BLaER1 (cell line): ENCODE measurements at regions not wholly inside any gene's neighbourhood (a gene's known extent, or its start where the extent isn't known, plus 50 kb on each side); places are given as distances from the start of the nearest gene placed in this dataset.
"Not testable (repeated sequence)": the region's sequence is repeated elsewhere in the genome, so short reads cannot be mapped to it uniquely, and the experiment has no call there.

Experiments
- H3K27ac ChIP-seq: shearing (Covaris generic); formaldehyde crosslinking; 2 replicates; pipeline ENCODE4 v1.8.1; 2022
- H3K27me3 ChIP-seq: shearing (Covaris generic); formaldehyde crosslinking; 2 replicates; pipeline ENCODE4 v1.8.1; 2022
- H3K36me3 ChIP-seq: shearing (Covaris generic); formaldehyde crosslinking; 2 replicates; pipeline ENCODE4 v1.8.1; 2022
- H3K4me1 ChIP-seq: shearing (Covaris generic); formaldehyde crosslinking; 2 replicates; pipeline ENCODE4 v1.8.1; 2022
- H3K4me2 ChIP-seq: shearing (Covaris generic); formaldehyde crosslinking; 2 replicates; pipeline ENCODE4 v1.8.1; 2022
- H3K4me3 ChIP-seq: shearing (Covaris generic); formaldehyde crosslinking; 2 replicates; pipeline ENCODE4 v1.8.1; 2022
- H3K9ac ChIP-seq: shearing (Covaris generic); formaldehyde crosslinking; 2 replicates; pipeline ENCODE4 v1.8.1; 2022
- H3K9me3 ChIP-seq: shearing (Covaris generic); formaldehyde crosslinking; 2 replicates; pipeline ENCODE4 v1.8.1; 2022
- H4K20me1 ChIP-seq: shearing (Covaris generic); formaldehyde crosslinking; 2 replicates; pipeline ENCODE4 v1.8.1; 2022
- Cebpa-rat ChIP-seq: shearing (Covaris generic); IDR thresholded peaks from 2 replicates; pipeline ENCODE4 v1.8.1; 2022

- Histone ChIP-seq H3K27me3 (no peaks in the 10 kb centered on the region), H3K9ac (no peak overlapping the region), H3K36me3 (no peaks in the 10 kb centered on the region), H3K4me2 (no peak overlapping the region), H4K20me1 (no peaks in the 10 kb centered on the region), H3K4me3 (no peak overlapping the region), H3K4me1 (no peaks in the 10 kb centered on the region), H3K9me3 (no peaks in the 10 kb centered on the region), H3K27ac (no peak overlapping the region)
- no peak for TF ChIP-seq Cebpa-rat
These were observed 660.7 kb downstream of the LMO4 start for GRCh38 chr1:87989346-87989745.

- H4K20me1 ChIP-seq, H3K4me2 ChIP-seq, H3K27me3 ChIP-seq, H3K9ac ChIP-seq, H3K4me3 ChIP-seq, H3K9me3 ChIP-seq, H3K36me3 ChIP-seq, H3K27ac ChIP-seq, H3K4me1 ChIP-seq: not testable (repeated sequence)
These were observed 663.9 kb downstream of the LMO4 start for GRCh38 chr1:87992536-87992935.

DNA sequence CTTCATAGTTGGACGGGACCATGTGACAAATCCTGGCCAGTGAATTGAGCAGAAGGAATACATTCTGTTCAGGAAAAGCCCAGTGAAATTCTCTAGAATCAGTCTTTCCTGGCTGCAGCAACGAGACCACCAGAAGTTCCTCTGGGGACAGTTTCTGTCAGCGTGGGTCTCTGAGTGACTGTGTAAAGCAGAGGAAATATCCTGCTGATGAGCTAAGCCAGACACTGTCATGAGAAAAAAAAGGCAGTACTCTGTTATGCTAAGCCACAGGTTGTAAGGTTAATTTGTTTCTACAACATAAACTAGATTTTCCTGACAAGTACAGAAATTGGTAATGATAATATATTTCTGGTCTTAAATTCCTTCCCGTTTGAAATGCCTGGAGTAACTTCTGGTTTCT lies 664.4 kb downstream of the LMO4 start:
- no peaks in the 10 kb centered on the region for H3K9me3 ChIP-seq
- H3K4me1 ChIP-seq = no peaks in the 10 kb centered on the region
- H3K4me2 ChIP-seq = no peak overlapping the region
- no peak overlapping the region for H3K4me3 ChIP-seq
- no peaks in the 10 kb centered on the region for H3K36me3 ChIP-seq
- H3K27ac ChIP-seq = no peak overlapping the region
- H3K9ac ChIP-seq = no peak overlapping the region
- no peak for TF ChIP-seq Cebpa-rat
- H4K20me1 ChIP-seq = no peaks in the 10 kb centered on the region
- no peaks in the 10 kb centered on the region for H3K27me3 ChIP-seq

DNA sequence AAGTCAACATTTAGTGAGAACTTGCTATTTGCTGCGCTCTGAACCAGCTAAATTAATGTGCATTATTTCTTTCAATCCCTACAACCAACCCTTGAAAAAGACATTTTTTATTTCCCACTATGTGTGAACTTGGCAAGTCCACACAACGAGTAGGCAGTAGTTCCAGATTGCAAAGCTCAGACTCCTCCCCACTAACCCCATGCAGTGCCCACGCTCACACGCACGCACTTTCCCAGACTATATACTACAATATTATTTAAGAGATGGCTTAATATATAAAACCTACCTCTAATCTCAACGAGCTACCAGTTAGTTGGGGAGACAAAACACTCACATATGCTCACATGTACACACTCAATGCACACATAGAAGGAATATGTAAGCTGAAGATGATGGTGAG lies 671.2 kb downstream of the LMO4 start:
- no peak overlapping the region for H3K4me2 ChIP-seq
- no peaks in the 10 kb centered on the region for H3K27me3 ChIP-seq
- H3K36me3 ChIP-seq = no peaks in the 10 kb centered on the region
- H3K9me3 ChIP-seq = no peaks in the 10 kb centered on the region
- no peak for TF ChIP-seq Cebpa-rat
- H3K9ac ChIP-seq = no peak overlapping the region
- H3K4me1 ChIP-seq = no peaks in the 10 kb centered on the region
- H3K27ac ChIP-seq = no peak overlapping the region
- no peak overlapping the region for H3K4me3 ChIP-seq
- no peaks in the 10 kb centered on the region for H4K20me1 ChIP-seq

- H3K4me3 ChIP-seq = no peak overlapping the region
- H3K27me3 ChIP-seq = no peaks in the 10 kb centered on the region
- H3K4me1 ChIP-seq = no peaks in the 10 kb centered on the region
- TF ChIP-seq Cebpa-rat = no peak
- no peaks in the 10 kb centered on the region for H4K20me1 ChIP-seq
- H3K36me3 ChIP-seq = no peaks in the 10 kb centered on the region
- H3K9me3 ChIP-seq = no peaks in the 10 kb centered on the region
- no peak overlapping the region for H3K4me2 ChIP-seq
- H3K9ac ChIP-seq = no peak overlapping the region
- no peak overlapping the region for H3K27ac ChIP-seq
These were observed 672.8 kb downstream of the LMO4 start for GRCh38 chr1:88001460-88001859.

DNA sequence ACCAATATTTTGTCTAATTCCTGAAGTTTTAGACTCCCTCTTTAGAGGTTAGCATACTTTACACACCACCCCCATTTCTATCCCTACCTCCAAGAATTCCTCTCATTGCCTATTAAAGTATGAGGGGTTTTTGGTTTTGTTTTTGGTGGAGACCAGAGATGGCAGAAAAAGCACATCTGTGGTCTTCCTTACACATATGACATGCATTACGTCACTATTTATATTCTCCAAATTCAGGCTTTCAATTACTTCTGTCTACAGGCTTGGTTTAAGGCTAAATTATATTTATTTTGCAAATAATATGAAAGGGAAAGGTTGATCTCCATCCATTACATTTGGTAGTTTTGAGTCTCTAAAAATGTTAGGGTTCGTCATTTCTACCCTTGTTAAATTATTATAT lies 674.6 kb downstream of the LMO4 start:
- no peaks in the 10 kb centered on the region for H3K36me3 ChIP-seq
- no peaks in the 10 kb centered on the region for H3K27me3 ChIP-seq
- H3K27ac ChIP-seq = no peak overlapping the region
- no peaks in the 10 kb centered on the region for H3K9me3 ChIP-seq
- no peak overlapping the region for H3K4me2 ChIP-seq
- TF ChIP-seq Cebpa-rat = no peak
- no peaks in the 10 kb centered on the region for H4K20me1 ChIP-seq
- no peaks in the 10 kb centered on the region for H3K4me1 ChIP-seq
- no peak overlapping the region for H3K9ac ChIP-seq
- H3K4me3 ChIP-seq = no peak overlapping the region

GRCh38 chr1:88009916-88010315 lies 674.2 kb upstream of the PKN2 start:
- no peaks in the 10 kb centered on the region for H4K20me1 ChIP-seq

DNA sequence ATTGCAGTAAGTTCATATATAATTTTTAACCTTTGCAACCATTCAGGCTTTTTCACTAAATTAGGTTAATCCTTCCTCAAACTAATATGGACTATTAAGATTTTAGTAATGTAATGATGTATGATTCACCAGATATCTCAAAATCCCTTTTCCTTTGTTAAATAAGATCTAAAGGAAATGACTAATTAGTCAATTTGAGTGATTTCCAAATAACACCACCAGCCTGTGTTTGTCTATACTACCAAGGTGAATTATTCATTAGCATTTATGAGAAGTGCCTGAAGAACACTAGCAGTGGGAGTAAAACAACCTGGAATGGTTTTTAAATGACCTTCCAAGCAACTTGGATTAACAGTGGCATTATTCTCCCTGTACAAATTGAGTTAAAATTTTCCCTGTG lies 670.6 kb upstream of the PKN2 start:
- TF ChIP-seq Cebpa-rat = no peak
- Histone ChIP-seq H3K27me3 (no peaks in the 10 kb centered on the region), H3K9me3 (no peaks in the 10 kb centered on the region), H3K4me1 (no peaks in the 10 kb centered on the region), H3K4me3 (no peak overlapping the region), H4K20me1 (no peaks in the 10 kb centered on the region), H3K4me2 (no peak overlapping the region), H3K36me3 (no peaks in the 10 kb centered on the region), H3K27ac (no peak overlapping the region), H3K9ac (no peak overlapping the region)

More at GRCh38 chr1:88009916-88010315, 674.2 kb upstream of the PKN2 start:
- H3K36me3 ChIP-seq = no peaks in the 10 kb centered on the region
- no peak overlapping the region for H3K4me2 ChIP-seq
- H3K4me3 ChIP-seq = no peak overlapping the region
- H3K27ac ChIP-seq = no peak overlapping the region
- no peak overlapping the region for H3K9ac ChIP-seq
- no peaks in the 10 kb centered on the region for H3K4me1 ChIP-seq
- no peaks in the 10 kb centered on the region for H3K9me3 ChIP-seq
- TF ChIP-seq Cebpa-rat = no peak
- no peaks in the 10 kb centered on the region for H3K27me3 ChIP-seq

DNA sequence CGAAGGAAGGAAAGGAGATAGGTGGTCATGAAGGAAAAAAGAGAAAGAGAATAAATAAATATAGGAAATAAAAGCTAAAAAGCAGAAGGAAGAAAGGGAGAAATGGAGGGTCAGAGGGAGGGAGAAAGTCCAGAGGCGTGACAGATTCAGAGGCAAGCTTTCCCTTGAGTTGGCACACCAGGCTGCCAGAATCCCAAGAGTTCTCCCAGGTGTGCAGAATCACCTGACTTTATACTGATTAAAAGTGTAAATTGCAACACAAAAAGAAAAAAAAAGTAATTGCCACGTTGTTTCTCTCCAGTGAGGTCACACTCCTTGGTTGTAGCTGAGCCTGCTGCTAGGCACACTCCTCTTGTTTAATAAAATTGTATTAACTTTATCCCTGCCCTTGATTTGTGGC lies 669.9 kb upstream of the PKN2 start:
- no peaks in the 10 kb centered on the region for H3K9me3 ChIP-seq
- no peak overlapping the region for H3K4me3 ChIP-seq
- H3K27ac ChIP-seq = no peak overlapping the region
- no peak for TF ChIP-seq Cebpa-rat
- H3K4me1 ChIP-seq = no peaks in the 10 kb centered on the region
- H4K20me1 ChIP-seq = no peaks in the 10 kb centered on the region
- H3K9ac ChIP-seq = no peak overlapping the region
- H3K27me3 ChIP-seq = no peaks in the 10 kb centered on the region
- no peaks in the 10 kb centered on the region for H3K36me3 ChIP-seq
- no peak overlapping the region for H3K4me2 ChIP-seq

GRCh38 chr1:88016947-88017346 lies 667.1 kb upstream of the PKN2 start:
- Histone ChIP-seq H3K4me3 (no peak overlapping the region), H3K4me1 (no peaks in the 10 kb centered on the region), H3K9me3 (no peaks in the 10 kb centered on the region), H4K20me1 (no peaks in the 10 kb centered on the region), H3K4me2 (no peak overlapping the region), H3K27me3 (no peaks in the 10 kb centered on the region), H3K9ac (no peak overlapping the region), H3K27ac (no peak overlapping the region), H3K36me3 (no peaks in the 10 kb centered on the region)
- TF ChIP-seq Cebpa-rat = no peak

- Histone ChIP-seq H3K36me3 (no peaks in the 10 kb centered on the region), H3K27ac (no peak overlapping the region), H3K9me3 (no peaks in the 10 kb centered on the region), H3K9ac (no peak overlapping the region), H4K20me1 (no peaks in the 10 kb centered on the region), H3K4me3 (no peak overlapping the region), H3K4me2 (no peak overlapping the region), H3K4me1 (no peaks in the 10 kb centered on the region), H3K27me3 (no peaks in the 10 kb centered on the region)
- no peak for TF ChIP-seq Cebpa-rat
These were observed 662.5 kb upstream of the PKN2 start for GRCh38 chr1:88021529-88021928.
